T-helper 2 cell treated with Interferon-gamma antibody and Interleukin-4, amounts not matched to agents 100 ng/mL and 5 ng/mL, for 36 hours (primary cell): ENCODE measurements at regions not wholly inside any gene's neighbourhood (a gene's known extent, or its start where the extent isn't known, plus 50 kb on each side); places are given as distances from the start of the nearest gene placed in this dataset.

Experiments used
- intact Hi-C: fragments of 100-400 bp; cut with micrococcal nuclease; formaldehyde crosslinking; loops from one replicate; pipeline ENCODE4 v1.15.1; 2023

DNA sequence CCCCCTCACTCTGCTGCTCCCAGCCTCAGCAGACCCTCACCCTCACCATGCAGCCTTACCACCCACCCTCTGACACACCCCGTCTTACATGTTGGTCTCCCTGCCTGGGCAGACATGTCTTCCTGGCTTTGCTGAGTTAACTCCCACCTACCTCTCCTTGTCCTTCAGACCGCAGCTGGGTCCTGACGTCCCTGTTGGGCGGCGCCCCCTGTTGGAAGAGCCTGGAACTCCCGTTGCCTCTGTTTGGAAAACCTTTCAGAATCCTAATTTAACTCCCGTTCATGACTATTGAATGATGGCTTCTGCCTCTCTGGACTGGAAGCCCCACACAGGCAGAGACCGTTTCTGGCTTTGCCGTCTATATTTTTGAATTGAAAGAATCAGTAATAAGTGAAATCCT lies 245.1 kb downstream of the MYLK4 start:
- intact Hi-C loops: no loop called here

DNA sequence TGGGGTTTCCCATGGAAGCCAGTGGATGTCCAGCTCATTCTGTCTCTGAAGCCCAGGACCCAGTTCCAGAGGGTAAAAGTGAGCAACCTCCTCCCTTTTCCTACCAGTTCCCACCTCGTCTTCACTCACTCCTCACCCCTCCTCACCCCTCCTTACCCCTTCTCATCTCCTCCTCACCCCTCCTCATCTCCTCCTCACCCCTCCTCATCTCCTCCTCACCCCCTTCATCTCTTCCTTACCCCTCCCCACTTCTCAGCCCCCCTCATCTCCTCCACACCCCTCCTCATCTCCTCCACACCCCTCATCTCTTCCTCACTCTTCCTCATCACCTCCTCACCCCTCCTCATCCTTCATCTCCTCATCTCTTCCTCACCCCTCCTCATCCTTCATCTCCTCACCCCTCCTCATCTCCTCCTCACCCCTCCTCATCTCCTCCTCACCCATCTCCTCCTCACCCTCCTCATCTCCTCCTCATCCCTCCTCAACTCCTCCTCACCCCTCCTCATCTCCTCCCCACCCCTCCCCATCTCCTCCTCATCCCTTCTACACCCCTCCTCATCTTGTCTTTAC lies 246.1 kb downstream of the MYLK4 start:
- intact Hi-C loops: no loop called here

DNA sequence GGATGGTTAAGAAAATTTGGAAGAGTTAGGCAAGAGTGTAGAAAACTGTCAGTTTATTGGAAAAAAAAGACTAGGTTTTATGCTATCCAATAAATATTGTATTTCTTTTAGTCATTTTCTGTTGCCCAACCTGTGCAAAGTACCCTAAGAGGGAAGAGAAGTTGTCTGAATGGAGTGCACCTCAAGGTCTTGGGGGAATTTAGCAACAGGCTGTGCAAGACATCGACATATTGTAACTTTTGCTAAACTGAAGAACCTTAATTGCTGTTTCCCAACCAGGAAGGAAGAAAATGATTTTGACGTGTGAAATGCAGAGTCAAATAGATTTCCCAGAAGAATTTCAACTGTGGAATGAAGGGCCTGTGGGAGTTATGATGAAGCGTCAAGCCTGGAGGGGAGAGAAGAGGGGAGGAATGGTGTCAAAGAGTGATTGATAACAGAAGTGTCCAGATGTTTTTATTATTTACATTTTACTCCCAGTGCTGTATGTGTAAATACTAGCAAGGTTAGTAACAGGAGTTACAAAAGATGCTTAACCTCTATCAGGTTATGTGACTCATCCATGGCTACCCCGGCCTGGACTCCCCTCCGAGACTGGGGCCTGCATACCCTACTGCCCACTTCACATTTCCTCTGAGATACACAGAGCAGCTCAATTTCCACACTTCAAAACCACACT lies 246.8 kb downstream of the MYLK4 start:
- intact Hi-C loops: no loop called here

DNA sequence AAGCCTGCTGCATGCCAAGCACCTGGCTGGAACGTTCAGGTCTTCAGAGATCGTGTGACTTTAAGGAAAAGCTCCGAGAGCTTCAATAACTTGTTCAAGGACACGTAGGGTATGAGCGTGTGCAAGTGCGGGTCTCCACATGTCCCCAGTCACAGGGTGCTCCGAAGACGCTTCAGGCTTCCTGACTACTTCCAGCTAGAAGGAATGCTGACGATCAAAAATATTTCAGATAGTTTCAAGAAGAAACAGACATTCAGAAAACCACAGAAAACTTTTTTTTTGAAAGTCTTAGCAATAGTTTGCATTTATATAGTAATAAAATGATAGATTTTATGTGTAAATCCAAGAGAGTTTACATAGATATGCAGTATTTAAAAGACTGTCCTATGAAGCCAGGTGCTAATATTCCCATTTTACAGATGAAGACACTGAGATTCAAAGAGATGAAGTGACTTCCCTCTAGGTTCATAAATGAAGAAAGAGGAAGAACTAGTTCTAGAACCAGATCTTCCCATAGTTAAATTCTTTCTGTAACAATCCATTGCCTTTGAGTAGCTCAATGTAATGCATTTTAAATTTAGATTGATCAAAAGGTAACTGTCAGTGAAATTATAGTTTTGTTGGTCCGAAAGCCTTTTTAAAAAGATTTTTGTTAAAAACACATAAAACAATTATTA lies 247.6 kb downstream of the MYLK4 start:
- intact Hi-C loops: no loop called here

DNA sequence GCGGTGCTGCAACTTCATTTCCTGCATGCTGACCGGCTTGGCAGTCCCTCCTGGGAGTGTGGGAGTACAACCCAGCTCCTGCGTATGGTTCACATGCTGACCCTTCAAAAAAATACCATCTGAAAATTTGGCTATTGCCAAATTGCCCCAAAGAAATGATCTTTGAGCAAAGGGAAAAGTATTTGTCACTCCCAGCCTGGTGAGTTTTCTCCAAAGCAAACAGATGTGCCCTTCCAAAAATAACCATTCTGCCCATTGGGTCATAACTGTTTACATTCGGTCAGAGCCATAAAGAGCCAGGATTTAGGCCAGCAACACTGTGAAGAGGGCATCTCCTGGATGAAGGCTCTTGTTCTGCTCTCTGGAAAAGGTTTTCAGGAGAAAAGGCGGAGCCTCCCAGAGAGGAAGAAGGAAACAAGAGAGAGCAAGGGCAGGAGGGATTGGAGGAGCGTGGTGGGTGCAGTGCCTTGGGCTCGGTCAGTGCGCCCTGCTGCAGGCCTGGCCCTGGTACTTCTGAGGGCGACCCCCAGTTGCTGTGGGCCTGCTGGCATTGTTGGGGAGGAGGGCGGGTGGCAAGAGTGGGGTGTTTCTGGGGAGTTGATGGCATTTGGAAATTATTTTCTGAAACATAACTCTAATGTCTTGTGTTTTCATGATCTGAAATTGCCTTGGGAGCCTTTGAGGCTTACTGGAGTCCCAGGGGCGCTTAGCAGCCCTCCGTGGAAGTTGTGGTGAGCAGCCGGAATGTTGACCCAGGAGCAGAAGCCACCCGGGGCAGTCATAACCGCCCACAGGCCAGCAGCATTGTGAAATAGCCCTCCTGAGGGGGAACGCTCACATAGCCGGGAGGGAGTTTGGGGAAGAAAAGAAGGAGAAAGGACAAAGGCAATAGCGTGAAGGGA lies 248.4 kb downstream of the MYLK4 start:
- intact Hi-C loops: no loop called here

DNA sequence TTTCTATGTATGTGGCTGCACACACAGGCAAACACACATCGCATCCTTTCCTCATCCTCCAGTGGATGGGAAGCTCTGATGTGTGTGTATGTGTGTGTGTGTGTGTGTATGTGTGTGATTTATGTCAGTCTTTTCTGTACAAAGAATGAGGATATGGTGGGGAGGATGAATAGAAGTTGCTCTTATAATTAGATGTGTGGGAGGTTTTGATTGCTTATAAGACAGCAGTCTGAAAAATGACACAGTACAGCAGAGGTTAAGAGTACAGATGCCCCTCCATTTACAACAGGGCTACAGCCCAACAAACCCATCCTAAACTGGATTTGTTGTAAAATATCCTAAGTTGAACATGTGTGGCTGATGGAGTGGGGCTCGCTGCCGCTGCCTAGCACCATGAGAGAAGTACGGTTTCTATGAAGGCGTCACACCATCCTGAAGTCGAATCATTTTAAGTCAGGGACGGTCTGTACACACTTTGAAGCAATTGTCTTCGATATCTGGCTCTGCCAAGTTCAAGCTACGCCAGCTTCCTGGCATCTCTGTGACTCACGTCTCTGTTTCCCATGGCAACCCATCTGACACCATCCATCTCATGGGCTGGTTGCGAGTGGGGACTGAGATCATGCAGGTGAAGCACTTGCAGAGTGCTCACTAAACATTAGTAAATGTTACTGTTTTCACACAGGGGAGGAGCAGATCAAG lies 252.6 kb downstream of the MYLK4 start:
- intact Hi-C loops: no loop called here

DNA sequence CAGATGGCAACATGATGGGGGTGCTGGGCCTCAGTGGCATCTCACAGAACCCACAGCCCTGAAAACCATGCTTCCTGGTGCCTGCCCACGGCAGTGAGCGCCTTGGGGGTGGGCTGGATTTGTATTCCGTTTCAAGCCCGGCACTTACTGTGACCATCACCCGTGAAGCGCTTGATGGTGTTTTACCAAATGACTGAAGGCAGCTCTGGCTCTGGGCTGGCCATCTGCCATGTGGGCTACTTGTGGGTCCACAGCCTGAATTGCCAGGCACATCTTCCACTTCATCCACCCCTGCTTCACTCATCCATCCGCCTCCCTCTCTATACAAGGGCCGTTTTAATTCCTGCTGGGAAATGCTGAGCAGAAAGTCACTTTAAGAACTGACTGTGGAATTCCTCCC lies 250.9 kb upstream of the GMDS start:
- intact Hi-C loops: no loop called here

DNA sequence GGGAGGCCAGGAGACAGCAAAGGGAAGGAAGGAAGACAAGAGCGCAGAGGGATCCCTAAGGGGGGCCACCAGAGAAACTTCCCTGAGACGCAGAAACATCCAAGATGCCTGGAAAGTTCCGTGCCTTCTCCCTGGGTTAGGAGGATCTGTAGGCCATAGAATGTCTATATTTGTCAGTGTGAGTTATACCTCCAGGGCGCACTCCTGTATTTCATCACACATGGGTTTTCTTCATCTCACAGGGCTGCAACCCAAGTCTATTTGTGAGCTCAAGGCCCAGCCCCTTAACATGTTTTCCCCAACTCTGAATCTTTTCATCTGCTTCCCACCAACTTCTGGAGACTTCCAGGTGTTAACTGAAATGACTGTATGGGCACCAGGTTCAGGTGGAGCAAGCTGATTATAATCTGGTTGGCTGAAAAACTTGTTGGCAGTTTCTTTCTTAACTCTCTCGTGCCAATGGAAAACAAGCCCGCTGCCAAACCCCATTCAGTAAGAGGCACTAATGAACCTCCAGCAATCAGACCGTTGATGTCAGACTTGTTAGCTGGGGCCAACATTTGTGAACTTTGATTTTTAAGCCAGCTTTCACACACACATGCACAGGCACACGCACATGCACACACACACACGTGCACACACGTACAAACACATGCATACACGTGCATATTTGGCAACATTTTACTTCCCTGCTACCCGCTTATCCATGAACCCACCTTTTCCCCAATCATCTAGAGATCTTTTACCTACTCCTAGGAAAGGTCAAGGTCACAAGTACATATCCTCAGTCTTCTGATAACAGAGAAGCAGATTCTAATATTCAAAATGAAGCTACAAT lies 247.5 kb upstream of the GMDS start:
- intact Hi-C loops: no loop called here

DNA sequence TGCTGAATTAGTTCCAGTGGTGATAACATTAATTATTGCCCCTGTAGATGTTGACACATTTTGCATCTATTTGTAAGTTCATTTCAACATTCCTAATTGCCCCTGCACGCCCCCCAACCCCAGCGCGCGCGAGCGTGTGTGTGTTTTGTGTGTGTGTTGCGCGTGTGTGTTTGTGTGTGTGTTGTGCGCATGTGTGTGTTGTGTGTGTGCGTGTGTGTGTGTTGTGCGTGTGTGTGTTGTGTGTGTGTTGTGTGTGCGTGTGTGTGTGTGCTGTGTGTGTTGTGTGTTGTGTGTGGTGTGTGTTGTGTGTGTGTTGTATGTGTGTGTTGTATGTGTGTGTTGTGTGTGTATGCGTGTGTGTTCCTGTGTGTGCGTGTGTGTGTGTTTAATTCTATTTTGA lies 245.7 kb upstream of the GMDS start:
- intact Hi-C loops: no loop called here

DNA sequence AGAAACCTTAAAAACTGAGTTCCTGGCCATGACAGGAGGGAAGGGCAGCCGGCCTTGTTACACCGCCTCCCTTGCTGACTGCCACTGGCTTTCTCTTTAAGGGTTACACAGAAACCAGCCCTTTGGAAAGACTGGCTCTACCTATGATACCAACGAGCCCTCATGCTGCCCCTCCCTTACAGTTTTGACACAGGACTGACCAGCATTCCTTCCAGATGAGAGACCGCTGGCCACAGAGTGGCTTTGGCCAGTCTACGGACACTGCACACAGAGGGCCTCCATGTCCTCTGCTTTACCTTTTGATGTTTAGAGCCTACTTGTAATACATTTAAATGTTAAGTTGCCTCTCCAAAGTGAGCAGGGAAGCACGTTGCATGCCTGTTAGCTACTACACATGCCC lies 243.2 kb upstream of the GMDS start:
- intact Hi-C loops: no loop called here

DNA sequence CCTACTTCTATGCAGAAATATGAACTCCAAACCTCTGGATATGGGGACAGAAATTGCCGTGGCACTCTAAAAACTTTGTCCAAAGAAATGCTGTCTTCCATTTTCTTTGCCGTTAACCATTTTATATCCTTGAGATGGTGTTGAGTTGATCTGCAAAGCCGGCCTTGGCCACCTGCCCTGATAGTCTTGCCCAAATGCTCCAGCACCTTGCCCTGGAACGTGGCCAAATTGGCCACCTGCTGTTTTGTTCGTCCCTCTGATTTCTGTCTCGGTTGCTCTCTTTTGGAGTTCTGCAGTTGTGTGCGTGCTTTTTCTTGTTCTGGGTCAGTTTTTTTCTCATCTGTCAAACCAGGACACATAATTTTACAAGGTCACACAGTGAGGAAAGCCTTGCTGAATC lies 239.7 kb upstream of the GMDS start:
- intact Hi-C loops: no loop called here

DNA sequence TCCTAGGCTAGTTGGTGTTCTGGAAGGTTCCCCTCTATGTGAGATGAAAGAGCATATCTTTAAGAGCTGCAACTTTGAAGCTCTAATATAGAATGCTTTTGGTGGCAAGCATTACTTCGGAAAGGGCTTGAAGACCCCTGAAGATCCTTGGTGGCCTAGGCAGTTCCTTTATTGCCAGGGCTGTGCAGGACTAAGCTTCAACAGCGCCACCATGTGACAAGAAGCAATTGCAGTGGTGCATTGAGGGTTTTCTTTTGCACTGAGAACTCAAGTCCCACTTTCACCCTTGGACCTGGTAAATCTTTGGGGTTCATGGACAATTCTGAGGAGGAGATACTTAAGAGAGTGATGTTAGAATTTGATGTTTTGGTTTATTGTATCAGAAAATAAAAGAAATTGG lies 237.4 kb upstream of the GMDS start:
- intact Hi-C loops: no loop called here

DNA sequence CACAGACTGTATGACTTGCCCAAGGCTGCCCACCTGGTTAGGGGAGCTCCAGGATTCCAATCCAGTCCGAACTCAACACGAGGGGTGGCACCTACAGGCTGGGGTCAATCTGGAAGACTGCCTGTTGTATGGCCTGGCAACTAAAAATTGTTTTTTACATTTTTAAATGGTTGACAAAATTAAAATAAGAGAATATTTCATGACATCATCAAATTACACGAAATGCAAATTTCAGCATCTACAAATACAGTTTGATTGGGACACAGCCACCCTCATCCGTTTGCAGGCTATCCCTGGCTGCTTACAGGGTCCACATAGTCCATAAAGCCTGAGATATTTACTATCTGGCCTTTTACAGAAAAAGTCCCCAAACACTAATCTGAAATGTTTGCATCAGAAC lies 235.9 kb upstream of the GMDS start:
- intact Hi-C loops: no loop called here

DNA sequence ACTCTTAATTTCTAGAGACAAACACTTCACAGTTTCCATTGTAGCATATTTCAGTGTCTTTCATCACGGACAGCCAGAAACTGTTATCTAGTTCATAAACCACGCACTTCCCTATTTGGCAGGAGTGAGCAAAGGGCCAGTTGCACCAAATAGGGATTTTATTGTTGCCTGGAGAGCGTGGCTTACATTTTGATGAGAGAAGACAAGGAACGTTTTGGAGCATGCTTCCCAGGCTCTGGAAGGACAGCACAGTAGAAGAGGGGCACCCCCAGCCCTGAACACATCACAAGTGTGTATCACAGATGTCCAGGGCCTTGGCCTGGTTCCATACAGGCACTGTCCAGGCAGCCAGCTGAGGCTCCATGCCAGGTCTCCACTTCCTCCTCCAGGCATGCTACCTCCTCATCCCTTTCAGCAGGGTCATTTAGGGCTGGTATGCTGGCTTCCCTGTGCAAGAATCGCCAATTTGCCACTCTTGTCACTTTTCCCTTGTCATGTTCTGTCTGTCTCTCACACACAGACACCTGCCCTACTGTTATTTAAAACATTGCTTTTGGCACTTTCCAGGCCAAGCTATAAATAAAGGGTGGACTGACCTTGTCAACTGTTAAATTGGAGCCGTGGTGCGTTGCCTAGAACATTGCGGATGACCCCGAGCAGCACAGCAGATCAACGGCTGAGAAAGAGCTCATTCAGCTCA lies 235.0 kb upstream of the GMDS start:
- intact Hi-C loops: no loop called here

DNA sequence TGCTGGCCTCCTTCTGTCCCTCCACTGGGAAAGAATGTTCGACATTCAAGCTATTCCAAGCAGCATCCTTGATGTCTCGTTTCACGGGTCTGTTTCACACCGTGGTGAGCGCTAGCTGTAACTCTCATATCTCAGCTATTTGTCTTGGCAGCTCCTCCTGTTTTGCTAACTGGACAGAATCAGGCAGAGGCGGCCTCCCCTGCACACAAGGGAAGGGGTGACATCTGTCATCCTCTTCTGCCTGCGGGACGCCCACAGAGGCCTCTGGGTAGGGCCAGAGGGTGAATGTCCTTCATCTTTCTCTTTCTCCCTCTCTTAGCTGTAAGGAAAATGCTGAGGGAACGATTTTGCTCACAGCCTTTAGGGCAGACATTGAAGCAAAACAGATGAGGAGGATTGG lies 232.8 kb upstream of the GMDS start:
- intact Hi-C loops: no loop called here

DNA sequence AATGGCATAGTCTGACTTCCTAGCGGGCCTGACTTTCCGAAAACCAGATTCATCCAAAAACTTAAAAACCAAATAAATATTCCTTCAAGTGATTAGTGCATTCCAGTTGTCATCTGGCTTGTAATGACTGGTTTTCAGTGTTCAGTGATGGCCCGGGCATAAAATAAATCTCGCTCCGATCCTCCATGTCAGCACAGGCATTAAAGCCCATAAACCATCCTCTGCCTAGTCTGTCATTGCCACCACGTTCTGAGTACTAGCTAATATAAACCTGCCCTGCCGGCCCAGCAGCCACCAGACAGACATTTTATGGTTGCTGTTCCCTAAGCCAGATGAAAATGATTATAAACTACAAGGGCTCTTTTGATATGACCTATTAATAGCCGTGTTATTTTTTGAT lies 232.3 kb upstream of the GMDS start:
- intact Hi-C loops: no loop called here

DNA sequence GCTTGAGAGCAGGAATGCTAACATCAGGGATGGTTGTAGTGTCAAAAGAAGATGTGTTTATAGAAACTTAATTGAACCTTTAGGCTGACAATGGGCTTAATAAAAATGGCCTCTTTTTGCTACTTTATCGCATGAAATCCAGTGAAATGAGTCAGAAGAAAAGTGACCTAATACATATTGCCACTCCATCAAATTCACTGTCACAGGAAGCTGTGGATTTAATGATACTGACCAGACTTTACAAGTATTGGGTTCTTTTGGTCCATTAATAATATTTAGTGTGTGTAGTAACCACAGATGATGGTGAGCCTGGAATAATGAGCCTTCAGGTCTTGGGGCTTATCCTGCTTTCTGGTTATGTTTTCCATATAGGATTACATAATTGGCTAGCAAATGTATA lies 231.8 kb upstream of the GMDS start:
- intact Hi-C loops: no loop called here

DNA sequence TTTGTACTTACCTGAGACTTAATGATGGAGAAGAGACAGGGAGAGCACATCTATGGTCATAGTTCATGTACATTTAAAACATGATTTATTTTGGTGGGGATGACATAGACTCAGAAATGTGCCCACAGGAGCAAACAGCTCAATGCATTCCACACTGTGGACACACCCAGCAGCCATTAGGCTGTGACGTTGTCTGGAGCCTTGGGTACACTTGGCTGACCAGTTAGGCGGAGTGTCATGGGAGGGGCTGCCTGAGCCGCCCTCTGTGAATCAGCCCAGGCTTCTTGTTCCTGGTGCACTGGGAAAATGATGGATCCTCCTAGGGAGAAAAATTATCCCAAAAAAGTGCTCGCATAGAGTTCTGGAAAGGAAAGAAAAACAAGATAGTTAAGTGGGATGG lies 231.0 kb upstream of the GMDS start:
- intact Hi-C loops: no loop called here

DNA sequence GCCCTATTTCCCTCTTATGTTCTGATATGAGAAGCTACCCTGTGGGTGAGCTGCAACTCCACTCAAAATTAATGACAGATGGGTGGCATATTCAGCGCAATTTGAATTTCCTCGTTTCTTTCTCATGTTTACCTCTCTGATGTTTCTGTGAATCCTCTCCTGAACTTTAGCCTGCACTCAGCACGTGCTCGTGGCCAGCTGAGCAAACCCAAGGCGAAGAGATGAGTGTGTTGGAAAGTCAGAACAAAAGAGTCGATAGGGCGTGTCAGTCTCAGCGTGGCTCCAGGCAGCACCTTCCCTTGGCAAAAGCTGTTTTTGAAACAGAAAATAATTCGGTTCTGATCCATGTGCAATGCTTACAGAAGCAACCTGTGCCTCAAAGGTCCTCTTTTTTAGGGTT lies 226.1 kb upstream of the GMDS start:
- intact Hi-C loops: no loop called here

DNA sequence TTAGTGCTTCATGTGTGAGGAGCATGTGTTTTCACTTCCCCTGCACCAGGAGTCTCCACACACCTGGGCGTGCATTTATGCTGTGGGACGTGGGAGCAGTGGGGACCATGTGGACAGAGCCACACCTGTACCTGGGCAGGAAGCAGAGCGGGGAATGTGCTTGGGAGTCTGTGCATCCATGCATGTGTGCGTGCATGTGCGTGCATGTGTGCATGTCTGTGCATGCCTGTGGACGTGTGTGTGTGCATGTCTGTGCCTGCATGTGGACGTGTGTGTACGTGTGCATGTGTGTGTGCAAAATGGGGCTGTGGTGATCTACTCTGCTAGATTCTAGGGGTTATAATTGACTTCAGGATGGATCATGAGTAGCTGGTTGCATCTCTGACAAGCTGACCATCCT lies 224.0 kb upstream of the GMDS start:
- intact Hi-C loops: no loop called here
